Lung (tissue), 11 donors: ENCODE measurements at regions not wholly inside any gene's neighbourhood (a gene's known extent, or its start where the extent isn't known, plus 50 kb on each side); places are given as distances from the start of the nearest gene placed in this dataset.

ENCODE experiments used
- ATAC-seq: fragments of 200-7000 bp; cut with Tn5 transposase; one replicate; pipeline ENCODE4 v1.9.1; 2020; ENCODE audit warnings: moderate number of reproducible peaks; ENCODE audit not compliant: insufficient read depth, low FRiP score
- DNase-seq, 3 donors: peaks; one replicate each; pipeline ENCODE4 v3.0.0-alpha.2; 2013 to 2017
- H3K27ac ChIP-seq, 2 donors: one replicate each; pipeline ENCODE4 v1.5.1; 2013; ENCODE audit warnings: mild to moderate bottlenecking in 2 of 2, moderate library complexity in 2 of 2, control low read depth in 1 of 2, inconsistent platforms in 1 of 2, low read depth in 1 of 2, low read length in 1 of 2
- H3K27me3 ChIP-seq, 3 donors: one replicate each; pipeline ENCODE4 v1.5.1; 2013; ENCODE audit warnings: low read length in 2 of 3; ENCODE audit not compliant: control insufficient read depth in 3 of 3, insufficient read depth in 3 of 3
- H3K36me3 ChIP-seq, 4 donors: one replicate each; pipeline ENCODE4 v1.5.1; 2013; ENCODE audit warnings: low read length in 4 of 4, mild to moderate bottlenecking in 1 of 4, moderate library complexity in 1 of 4; ENCODE audit not compliant: control insufficient read depth in 4 of 4, insufficient read depth in 4 of 4
- H3K4me1 ChIP-seq, 5 donors: one replicate each; pipeline ENCODE4 v1.5.1; 2013; ENCODE audit warnings: low read length in 5 of 5, mild to moderate bottlenecking in 2 of 5, moderate library complexity in 1 of 5; ENCODE audit not compliant: control insufficient read depth in 5 of 5, insufficient read depth in 5 of 5
- H3K4me3 ChIP-seq: one replicate; pipeline ENCODE4 v1.5.1; 2013; ENCODE audit warnings: mild to moderate bottlenecking, control low read depth, moderate library complexity
- H3K9ac ChIP-seq, 2 donors: one replicate each; pipeline ENCODE4 v1.5.1; 2013; ENCODE audit warnings: low read length in 2 of 2, control low read depth in 1 of 2; ENCODE audit not compliant: insufficient read depth in 1 of 2
- H3K9me3 ChIP-seq, 4 donors: one replicate each; pipeline ENCODE4 v1.5.1; 2013; ENCODE audit warnings: low read length in 3 of 4, mild to moderate bottlenecking in 1 of 4, moderate library complexity in 1 of 4; ENCODE audit not compliant: control insufficient read depth in 4 of 4, insufficient read depth in 3 of 4
- CTCF ChIP-seq: IDR thresholded peaks from 2 replicates; pipeline ENCODE4 v1.5.1; 2012; ENCODE audit warnings: mild to moderate bottlenecking; ENCODE audit errors: control extremely low read depth, extremely low read depth
- WGBS, 2 donors: extraction: QIAGEN DNeasy Blood & Tissue Kit; methylation state at CpG; one replicate each; pipeline ENCODE4 v1.1.7; 2013; 5-methylcytosine and 5-hydroxymethylcytosine counted together
- donor health status: control.
- donor health status: control.
- donor health status: Bipolar disorder and iron deficiency.
- donor health status: healthy.
- donor health status: DM: yes; HTN: yes; CAD: no.

GRCh38 chr7:116139807-116140206 lies 70.5 kb upstream of the TES start:
- no peaks in the 10 kb centered on the region for H3K27me3 ChIP-seq
- no peak for TF ChIP-seq CTCF
- no peak overlapping the region for H3K27ac ChIP-seq
- DNase-seq: no peak
- no peaks in the 10 kb centered on the region for H3K9me3 ChIP-seq
- H3K36me3 ChIP-seq: no peaks in the 10 kb centered on the region
- no peak overlapping the region for H3K9ac ChIP-seq
- H3K4me1 ChIP-seq: peaks cover 0 to 4% (median 0%) of the 10 kb centered on the region in 5 donors
- ATAC-seq: no peak
- no peak overlapping the region for H3K4me3 ChIP-seq

- H3K4me3 ChIP-seq: no peak overlapping the region
- no peak for TF ChIP-seq CTCF
- no peak overlapping the region for H3K9ac ChIP-seq
- DNase-seq: peak in 1 of 3 donors; percentile 24
- H3K4me1 ChIP-seq: peaks cover 0 to 4% (median 0%) of the 10 kb centered on the region in 5 donors
- WGBS, 2 donors: 68 to 90% methylated on average over 1 of the region's 1 CpG
- H3K9me3 ChIP-seq: no peaks in the 10 kb centered on the region
- H3K27ac ChIP-seq: no peak overlapping the region
- H3K36me3 ChIP-seq: no peaks in the 10 kb centered on the region
- ATAC-seq: no peak
- H3K27me3 ChIP-seq: no peaks in the 10 kb centered on the region
Observed at GRCh38 chr7:116142374-116142773, 68.0 kb upstream of the TES start.

- H3K27ac ChIP-seq: no peak overlapping the region
- H3K27me3 ChIP-seq: no peaks in the 10 kb centered on the region
- ATAC-seq (no peak), DNase-seq (no peak)
- TF ChIP-seq CTCF: no peak
- no peak overlapping the region for H3K9ac ChIP-seq
- 61 to 69% methylated on average over 6 of the region's 6 CpGs for WGBS, 2 donors
- no peaks in the 10 kb centered on the region for H3K9me3 ChIP-seq
- H3K4me3 ChIP-seq: no peak overlapping the region
- peaks cover 0 to 4% (median 0%) of the 10 kb centered on the region in 5 donors for H3K4me1 ChIP-seq
- H3K36me3 ChIP-seq: no peaks in the 10 kb centered on the region
Observed at GRCh38 chr7:116142850-116143249, 67.5 kb upstream of the TES start.

GRCh38 chr7:116145245-116145852 lies 65.0 kb upstream of the TES start:
- H3K27ac ChIP-seq: no peak overlapping the region
- no peaks in the 10 kb centered on the region for H3K27me3 ChIP-seq
- no peaks in the 10 kb centered on the region for H3K9me3 ChIP-seq
- DNase-seq: no peak
- no peak overlapping the region for H3K9ac ChIP-seq
- 25 to 55% methylated on average over 2 of the region's 2 CpGs for WGBS, 2 donors
- no peak for ATAC-seq
- no peaks in the 10 kb centered on the region for H3K4me1 ChIP-seq
- H3K36me3 ChIP-seq: no peaks in the 10 kb centered on the region
- H3K4me3 ChIP-seq: no peak overlapping the region
- no peak for TF ChIP-seq CTCF
